ENCODE measurements at regions not wholly inside any gene's neighbourhood (a gene's known extent, or its start where the extent isn't known, plus 50 kb on each side); places are given as distances from the start of the nearest gene placed in this dataset.

- no peak for TF ChIP-seq CTCF (IDR thresholded peaks at IDR 0.05; ENCODE audit: low read depth, low read length)
- H3K4me3 ChIP-seq (ENCODE audit: low read depth, low read length), result no peak overlapping the region
These were observed 381.0 kb upstream of the ID2 start for GRCh38 chr2:8300905-8301304.

GRCh38 chr2:8303322-8303832, 378.5 kb upstream of the ID2 start:
- no peak for TF ChIP-seq CTCF (IDR thresholded peaks at IDR 0.05; ENCODE audit: low read depth, low read length)
- H3K4me3 ChIP-seq (ENCODE audit: low read depth, low read length), result no peak overlapping the region

- no peak for TF ChIP-seq CTCF (IDR thresholded peaks at IDR 0.05; ENCODE audit: low read depth, low read length)
- H3K4me3 ChIP-seq (ENCODE audit: low read depth, low read length), result no peak overlapping the region
These were observed 376.8 kb upstream of the ID2 start for GRCh38 chr2:8304821-8305766.

- TF ChIP-seq CTCF (IDR thresholded peaks at IDR 0.05; ENCODE audit: low read depth, low read length), result no peak
- no peak overlapping the region for H3K4me3 ChIP-seq (ENCODE audit: low read depth, low read length)
These were observed 375.1 kb upstream of the ID2 start for GRCh38 chr2:8306530-8307351.

GRCh38 chr2:8307606-8308180, 374.2 kb upstream of the ID2 start:
- H3K4me3 ChIP-seq (ENCODE audit: low read depth, low read length), result no peak overlapping the region
- TF ChIP-seq CTCF (IDR thresholded peaks at IDR 0.05; ENCODE audit: low read depth, low read length), result no peak

GRCh38 chr2:8309131-8309530, 372.7 kb upstream of the ID2 start:
- no peak overlapping the region for H3K4me3 ChIP-seq (ENCODE audit: low read depth, low read length)
- no peak for TF ChIP-seq CTCF (IDR thresholded peaks at IDR 0.05; ENCODE audit: low read depth, low read length)
